PC-9 (cell line): ENCODE measurements at regions not wholly inside any gene's neighbourhood (a gene's known extent, or its start where the extent isn't known, plus 50 kb on each side); places are given as distances from the start of the nearest gene placed in this dataset.

ENCODE experiments used
- BruUV-seq: library from RNA; stranded (reverse); fragments of 400-500 nt; replicated peaks from 2 replicates; lab custom pipeline; 2021; lab: Mats Ljungman, UMichigan
- CTCF ChIA-PET: fragments of 300-600 bp; sonication (Branson Sonifier 250); formaldehyde crosslinking; loops from one replicate; lab custom pipeline; 2022; ENCODE audit warnings: antibody characterized with exemption; lab: Charles Lee
- POLR2A ChIA-PET: fragments of 300-600 bp; sonication (Branson Sonifier 250); formaldehyde crosslinking; loops from one replicate; lab custom pipeline; 2022; ENCODE audit warnings: antibody characterized with exemption; ENCODE audit not compliant: unreplicated experiment; lab: Charles Lee
- DNase-seq, 2 experiments: peaks; one replicate each; pipeline versions ENCODE4 v3.0.0 to v3.0.0-alpha.2; 2015 to 2022; ENCODE audit warnings: mixed read lengths in 1 of 2
- H2AFZ ChIP-seq: fragments of 200-600 bp; sonication (generic); 2 replicates; pipeline ENCODE4 v1.8.1; 2017; ENCODE audit warnings: antibody characterized with exemption
- H3F3A ChIP-seq: fragments of 200-600 bp; sonication (generic); 2 replicates; pipeline ENCODE4 v1.8.1; 2017; ENCODE audit warnings: antibody characterized with exemption, mild to moderate bottlenecking, low read depth; ENCODE audit not compliant: insufficient read depth
- H3K27ac ChIP-seq: fragments of 200-600 bp; sonication (generic); 2 replicates; pipeline ENCODE4 v1.6.1; 2016; ENCODE audit warnings: mixed run types
- H3K27me3 ChIP-seq: fragments of 200-600 bp; sonication (generic); 2 replicates; pipeline ENCODE4 v1.6.1; 2016; ENCODE audit warnings: low read depth, mixed run types; ENCODE audit not compliant: insufficient read depth
- H3K36me3 ChIP-seq: fragments of 200-600 bp; sonication (generic); 2 replicates; pipeline ENCODE4 v1.6.1; 2016; ENCODE audit warnings: low read depth, mixed run types
- H3K4me1 ChIP-seq: fragments of 200-600 bp; sonication (generic); replicated peaks from 2 replicates; pipeline ENCODE4 v1.6.1; 2016; ENCODE audit warnings: mixed run types; ENCODE audit not compliant: insufficient read depth
- H3K4me2 ChIP-seq: fragments of 200-600 bp; sonication (generic); 2 replicates; pipeline ENCODE4 v1.6.1; 2017; ENCODE audit warnings: mixed run types
- H3K4me3 ChIP-seq: fragments of 200-600 bp; sonication (generic); 2 replicates; pipeline ENCODE4 v1.6.1; 2016; ENCODE audit warnings: mixed run types
- H3K79me2 ChIP-seq: fragments of 200-600 bp; sonication (generic); 2 replicates; pipeline ENCODE4 v1.6.1; 2017; ENCODE audit warnings: low read depth, mixed run types
- H3K9me2 ChIP-seq: fragments of 200-600 bp; sonication (generic); 2 replicates; pipeline ENCODE4 v1.8.1; 2017; ENCODE audit warnings: mild to moderate bottlenecking; ENCODE audit not compliant: insufficient read depth
- H3K9me3 ChIP-seq: fragments of 200-600 bp; sonication (generic); 2 replicates; pipeline ENCODE4 v1.8.1; 2016; ENCODE audit warnings: low read depth; ENCODE audit not compliant: insufficient read depth
- H4K20me1 ChIP-seq: fragments of 200-600 bp; sonication (generic); 2 replicates; pipeline ENCODE4 v1.8.1; 2017; ENCODE audit not compliant: insufficient read depth
- CTCF ChIP-seq: fragments of 200-600 bp; sonication (generic); conservative IDR thresholded peaks from 2 replicates; pipeline ENCODE4 v1.6.1; 2017; ENCODE audit warnings: mixed run types, antibody characterized with exemption, mild to moderate bottlenecking, moderate library complexity
- EZH2 ChIP-seq: fragments of 200-600 bp; sonication (generic); IDR thresholded peaks from 2 replicates; pipeline ENCODE4 v1.8.0; 2017; ENCODE audit warnings: antibody characterized with exemption, low read depth
- intact Hi-C: fragments of 100-400 bp; cut with micrococcal nuclease; formaldehyde crosslinking; loops from one replicate; pipeline ENCODE4 v1.10.0; 2022; ENCODE audit not compliant: unreplicated experiment

GRCh38 chrX:85444613-85445012 is 65.1 kb upstream of the POF1B start:
- no TSS peak for BruUV-seq

More at GRCh38 chrX:85444613-85445012, 65.1 kb upstream of the POF1B start:
- H2AFZ ChIP-seq: no peak overlapping the region
- H3K4me3 ChIP-seq: no peak overlapping the region
- no peak for DNase-seq
- H3K9me2 ChIP-seq: no peaks in the 10 kb centered on the region
- H3K36me3 ChIP-seq: no peaks in the 10 kb centered on the region
- H3K27ac ChIP-seq: no peak overlapping the region
- intact Hi-C loops: no loop called here
- CTCF ChIA-PET: no interaction called here
- no peaks in the 10 kb centered on the region for H4K20me1 ChIP-seq
- no peak overlapping the region for H3K4me2 ChIP-seq
- no peaks in the 10 kb centered on the region for H3F3A ChIP-seq
- POLR2A ChIA-PET: no interaction called here
- no peaks in the 10 kb centered on the region for H3K9me3 ChIP-seq
- no peak for TF ChIP-seq CTCF
- TF ChIP-seq EZH2: no peak
- H3K27me3 ChIP-seq: no peaks in the 10 kb centered on the region
- no peaks in the 10 kb centered on the region for H3K79me2 ChIP-seq
- H3K4me1 ChIP-seq: no peaks in the 10 kb centered on the region
